ENCODE measurements at regions not wholly inside any gene's neighbourhood (a gene's known extent, or its start where the extent isn't known, plus 50 kb on each side); places are given as distances from the start of the nearest gene placed in this dataset.

GRCh38 chr10:129334266-129334665 is 132.8 kb upstream of the MGMT start:
- H3K4me3 ChIP-seq (ENCODE audit: low read depth, low read length) = no peak overlapping the region
- no peak for TF ChIP-seq CTCF (IDR thresholded peaks at IDR 0.05; ENCODE audit: insufficient read depth, low read depth, low read length, missing control alignments)
- DNase-seq (ENCODE audit: low read depth) = no peak

DNA sequence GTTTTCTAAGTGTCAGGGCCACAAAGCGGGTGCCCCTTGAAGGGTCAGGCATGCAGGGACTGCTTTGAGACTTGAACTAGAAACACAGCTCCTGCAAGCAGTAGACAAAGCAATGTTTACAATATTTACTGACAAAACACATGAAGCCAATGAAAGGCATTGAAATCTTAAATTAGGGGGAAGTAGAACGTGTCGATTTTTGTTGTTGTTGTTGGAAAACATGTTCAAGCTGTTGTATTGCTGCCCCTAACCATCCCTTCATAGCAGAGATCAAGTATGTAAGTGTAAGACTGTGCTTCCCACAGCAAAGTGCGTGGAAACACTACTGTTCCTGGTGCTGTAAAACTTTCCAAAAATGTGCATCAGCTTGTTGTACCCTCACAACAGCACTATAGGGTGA is 131.6 kb upstream of the MGMT start:
- no peak overlapping the region for H3K4me3 ChIP-seq (ENCODE audit: low read depth, low read length)
- TF ChIP-seq CTCF (IDR thresholded peaks at IDR 0.05; ENCODE audit: insufficient read depth, low read depth, low read length, missing control alignments) = no peak
- DNase-seq (ENCODE audit: low read depth) = no peak

DNA sequence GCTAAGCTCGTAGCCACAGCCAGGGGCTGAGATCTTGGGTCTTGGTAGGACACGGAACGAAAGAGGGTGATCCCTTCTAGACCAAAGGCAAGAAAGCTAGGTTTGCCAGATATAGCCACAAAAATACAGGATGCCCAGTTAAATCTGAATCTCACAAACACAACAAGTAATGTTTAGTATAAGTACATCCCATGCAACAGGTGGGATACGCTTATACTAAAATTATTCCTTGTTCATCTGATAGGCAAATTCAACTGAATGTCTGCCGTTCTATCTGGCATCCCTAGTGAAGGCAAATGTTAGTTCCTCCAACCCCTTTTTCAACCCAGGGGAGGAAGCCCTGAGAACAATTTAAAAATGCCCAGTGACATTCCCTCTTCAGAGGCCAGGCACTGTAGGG is 131.1 kb upstream of the MGMT start:
- H3K4me3 ChIP-seq (ENCODE audit: low read depth, low read length) = no peak overlapping the region
- no peak for DNase-seq (ENCODE audit: low read depth)
- no peak for TF ChIP-seq CTCF (IDR thresholded peaks at IDR 0.05; ENCODE audit: insufficient read depth, low read depth, low read length, missing control alignments)

DNA sequence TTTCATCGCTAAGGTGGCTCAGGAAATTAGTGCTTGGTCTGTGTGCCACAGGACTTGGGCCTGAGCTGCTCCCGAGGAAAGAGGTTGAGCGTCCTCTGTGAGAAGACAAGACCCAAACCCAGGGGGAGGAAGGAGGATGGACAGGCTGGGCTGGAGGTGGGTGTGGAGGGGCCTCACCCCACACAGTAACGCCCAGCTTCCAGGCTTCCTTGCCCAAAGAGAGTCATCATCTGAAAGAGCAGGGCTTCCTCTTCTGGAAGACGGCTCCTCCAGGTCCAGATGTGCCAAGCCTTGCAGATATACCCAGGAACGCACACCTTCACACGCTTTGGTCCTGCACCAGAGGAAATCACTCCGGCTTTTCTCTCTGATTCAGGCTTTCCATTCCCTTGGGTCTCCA is 127.8 kb upstream of the MGMT start:
- TF ChIP-seq CTCF (IDR thresholded peaks at IDR 0.05; ENCODE audit: insufficient read depth, low read depth, low read length, missing control alignments) = no peak
- no peak for DNase-seq (ENCODE audit: low read depth)
- no peak overlapping the region for H3K4me3 ChIP-seq (ENCODE audit: low read depth, low read length)

- no peak overlapping the region for H3K4me3 ChIP-seq (ENCODE audit: low read depth, low read length)
- no peak for TF ChIP-seq CTCF (IDR thresholded peaks at IDR 0.05; ENCODE audit: insufficient read depth, low read depth, low read length, missing control alignments)
Observed at GRCh38 chr10:129339841-129340240, 127.2 kb upstream of the MGMT start.

GRCh38 chr10:129341087-129341486 is 126.0 kb upstream of the MGMT start:
- no peak for DNase-seq (ENCODE audit: low read depth)
- TF ChIP-seq CTCF (IDR thresholded peaks at IDR 0.05; ENCODE audit: insufficient read depth, low read depth, low read length, missing control alignments) = no peak

More at GRCh38 chr10:129339841-129340240, 127.2 kb upstream of the MGMT start:
- DNase-seq (ENCODE audit: low read depth) = no peak

GRCh38 chr10:129342385-129342784 is 124.7 kb upstream of the MGMT start:
- DNase-seq (ENCODE audit: low read depth) = no peak
- TF ChIP-seq CTCF (IDR thresholded peaks at IDR 0.05; ENCODE audit: insufficient read depth, low read depth, low read length, missing control alignments) = no peak
- H3K4me3 ChIP-seq (ENCODE audit: low read depth, low read length) = no peak overlapping the region

More at GRCh38 chr10:129341087-129341486, 126.0 kb upstream of the MGMT start:
- H3K4me3 ChIP-seq (ENCODE audit: low read depth, low read length) = no peak overlapping the region

All from GM12865 (cell line).